ENCODE measurements at regions not wholly inside any gene's neighbourhood (a gene's known extent, or its start where the extent isn't known, plus 50 kb on each side); places are given as distances from the start of the nearest gene placed in this dataset.

DNA sequence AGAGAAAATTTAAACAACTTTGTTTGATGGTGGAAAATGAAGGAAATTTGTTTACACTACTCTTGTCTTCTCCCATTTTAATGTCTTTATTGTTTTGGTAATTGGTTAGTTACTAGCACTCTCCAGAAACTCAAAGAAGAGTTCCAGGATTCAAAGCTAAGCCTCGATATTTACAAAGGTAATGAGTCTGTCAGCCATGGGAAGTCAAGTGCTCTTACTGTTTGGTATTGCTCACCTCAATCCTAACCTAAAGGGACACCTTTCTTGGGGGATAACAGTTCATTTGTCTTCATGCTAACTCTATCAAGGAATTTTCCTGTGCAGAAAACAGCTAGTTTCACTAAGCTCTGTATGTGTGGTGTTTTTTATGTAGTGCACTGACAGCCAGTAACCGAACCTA lies 222.9 kb upstream of the LMO3 start:
- DNase-seq (ENCODE audit: low spot score, unreplicated experiment) = no peak
- peaks cover 9% of the 10 kb centered on the region for H3K9me3 Mint-ChIP-seq (ENCODE audit: low read depth)
- no peak overlapping the region for H3K27ac Mint-ChIP-seq
- no peaks in the 10 kb centered on the region for H3K4me1 Mint-ChIP-seq (ENCODE audit: low read depth)
- H3K36me3 Mint-ChIP-seq (ENCODE audit: insufficient read depth) = no peaks in the 10 kb centered on the region
- TF ChIP-seq, protein P1, sequence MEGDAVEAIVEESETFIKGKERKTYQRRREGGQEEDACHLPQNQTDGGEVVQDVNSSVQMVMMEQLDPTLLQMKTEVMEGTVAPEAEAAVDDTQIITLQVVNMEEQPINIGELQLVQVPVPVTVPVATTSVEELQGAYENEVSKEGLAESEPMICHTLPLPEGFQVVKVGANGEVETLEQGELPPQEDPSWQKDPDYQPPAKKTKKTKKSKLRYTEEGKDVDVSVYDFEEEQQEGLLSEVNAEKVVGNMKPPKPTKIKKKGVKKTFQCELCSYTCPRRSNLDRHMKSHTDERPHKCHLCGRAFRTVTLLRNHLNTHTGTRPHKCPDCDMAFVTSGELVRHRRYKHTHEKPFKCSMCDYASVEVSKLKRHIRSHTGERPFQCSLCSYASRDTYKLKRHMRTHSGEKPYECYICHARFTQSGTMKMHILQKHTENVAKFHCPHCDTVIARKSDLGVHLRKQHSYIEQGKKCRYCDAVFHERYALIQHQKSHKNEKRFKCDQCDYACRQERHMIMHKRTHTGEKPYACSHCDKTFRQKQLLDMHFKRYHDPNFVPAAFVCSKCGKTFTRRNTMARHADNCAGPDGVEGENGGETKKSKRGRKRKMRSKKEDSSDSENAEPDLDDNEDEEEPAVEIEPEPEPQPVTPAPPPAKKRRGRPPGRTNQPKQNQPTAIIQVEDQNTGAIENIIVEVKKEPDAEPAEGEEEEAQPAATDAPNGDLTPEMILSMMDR (IDR thresholded peaks at IDR 0.05; ENCODE audit: unreplicated experiment) = no peak
- H3K27me3 Mint-ChIP-seq = no peaks in the 10 kb centered on the region
- H3K4me3 Mint-ChIP-seq (ENCODE audit: low read depth) = no peak overlapping the region

GRCh38 chr12:16807731-16808130 lies 201.8 kb upstream of the LMO3 start:
- no peaks in the 10 kb centered on the region for H3K4me1 Mint-ChIP-seq (ENCODE audit: low read depth)
- H3K9me3 Mint-ChIP-seq (ENCODE audit: low read depth) = peaks cover 5% of the 10 kb centered on the region
- TF ChIP-seq, protein P1 (IDR thresholded peaks at IDR 0.05; ENCODE audit: unreplicated experiment) = no peak
- H3K27me3 Mint-ChIP-seq = no peaks in the 10 kb centered on the region
- no peak overlapping the region for H3K4me3 Mint-ChIP-seq (ENCODE audit: low read depth)
- H3K27ac Mint-ChIP-seq = no peak overlapping the region
- no peak for DNase-seq (ENCODE audit: low spot score, unreplicated experiment)
- H3K36me3 Mint-ChIP-seq (ENCODE audit: insufficient read depth) = no peaks in the 10 kb centered on the region

GRCh38 chr12:16796168-16796567 lies 190.2 kb upstream of the LMO3 start:
- Mint-ChIP-seq H3K27me3 (no peaks in the 10 kb centered on the region), H3K9me3 (ENCODE audit: low read depth) (no peaks in the 10 kb centered on the region), H3K27ac (no peak overlapping the region), H3K4me3 (ENCODE audit: low read depth) (no peak overlapping the region), H3K4me1 (ENCODE audit: low read depth) (peaks cover 1% of the 10 kb centered on the region), H3K36me3 (ENCODE audit: insufficient read depth) (no peaks in the 10 kb centered on the region)
- TF ChIP-seq, protein P1 (IDR thresholded peaks at IDR 0.05; ENCODE audit: unreplicated experiment) = no peak
- no peak for DNase-seq (ENCODE audit: low spot score, unreplicated experiment)

GRCh38 chr12:16789204-16789790 lies 183.3 kb upstream of the LMO3 start:
- H3K4me3 Mint-ChIP-seq (ENCODE audit: low read depth) = no peak overlapping the region
- TF ChIP-seq, protein P1 (IDR thresholded peaks at IDR 0.05; ENCODE audit: unreplicated experiment) = no peak
- no peaks in the 10 kb centered on the region for H3K36me3 Mint-ChIP-seq (ENCODE audit: insufficient read depth)
- H3K27ac Mint-ChIP-seq = no peak overlapping the region
- no peaks in the 10 kb centered on the region for H3K27me3 Mint-ChIP-seq
- H3K9me3 Mint-ChIP-seq (ENCODE audit: low read depth) = no peaks in the 10 kb centered on the region
- no peak for DNase-seq (ENCODE audit: low spot score, unreplicated experiment)
- H3K4me1 Mint-ChIP-seq (ENCODE audit: low read depth) = peaks cover 8% of the 10 kb centered on the region

- Mint-ChIP-seq H3K4me1 (ENCODE audit: low read depth) (peaks cover 12% of the 10 kb centered on the region), H3K4me3 (ENCODE audit: low read depth) (no peak overlapping the region), H3K27me3 (no peaks in the 10 kb centered on the region), H3K27ac (no peak overlapping the region), H3K9me3 (ENCODE audit: low read depth) (no peaks in the 10 kb centered on the region), H3K36me3 (ENCODE audit: insufficient read depth) (no peaks in the 10 kb centered on the region)
- TF ChIP-seq, protein P1 (IDR thresholded peaks at IDR 0.05; ENCODE audit: unreplicated experiment) = no peak
- no peak for DNase-seq (ENCODE audit: low spot score, unreplicated experiment)
Observed at GRCh38 chr12:16788506-16789203, 182.7 kb upstream of the LMO3 start.

All from progenitor cell of endocrine pancreas (in vitro differentiated cells).